Right lobe of liver (tissue), 4 donors: ENCODE measurements at regions not wholly inside any gene's neighbourhood (a gene's known extent, or its start where the extent isn't known, plus 50 kb on each side); places are given as distances from the start of the nearest gene placed in this dataset.

Source experiments
- CTCF ChIP-seq, 4 donors: fragments of 200-600 bp in 3 of 4; fragments of 450-650 bp in 1 of 4; IDR thresholded peaks; one replicate each; pipeline versions ENCODE4 v1.5.1 to v1.8.0; 2016 to 2022; ENCODE audit warnings: antibody characterized with exemption in 4 of 4, mild to moderate bottlenecking in 2 of 4
- POLR2A ChIP-seq: fragments of 450-650 bp; IDR thresholded peaks from one replicate; pipeline ENCODE4 v1.6.1; 2017; ENCODE audit warnings: antibody characterized with exemption, mild to moderate bottlenecking
- donor health status: DM: no; HTN: no; CAD: no.
- donor health status: DM: no; HTN: no; CAD: no.
- donor health status: DM: no; HTN: yes; CAD: no.

- TF ChIP-seq CTCF (IDR thresholded peaks at IDR 0.05): no peak
- TF ChIP-seq POLR2A: no peak
Measured at GRCh38 chr6:77037439-77037838, 425.9 kb downstream of the HTR1B start.
